HL-60 (cell line): ENCODE measurements at regions not wholly inside any gene's neighbourhood (a gene's known extent, or its start where the extent isn't known, plus 50 kb on each side); places are given as distances from the start of the nearest gene placed in this dataset.

Experiments
- DNase-seq, 2 experiments: peaks; one replicate each; pipeline ENCODE4 v3.0.0-alpha.2; 2010 to 2020; ENCODE audit warnings: low read depth in 1 of 2, low spot score in 1 of 2
- H3K27ac ChIP-seq: fragments of 250-450 bp; sonication (Bioruptor Pico); replicated peaks from 2 replicates; pipeline ENCODE4 v1.5.1; 2020; ENCODE audit warnings: mild to moderate bottlenecking, moderate library complexity
- H3K27me3 ChIP-seq: fragments of 250-450 bp; sonication (Bioruptor Pico); 2 replicates; pipeline ENCODE4 v1.5.1; 2021; ENCODE audit warnings: mild to moderate bottlenecking, moderate library complexity; ENCODE audit not compliant: insufficient read depth, poor library complexity, severe bottlenecking
- H3K4me3 ChIP-seq: replicated peaks from 2 replicates; pipeline ENCODE4 v1.5.1; 2011; ENCODE audit warnings: mild to moderate bottlenecking, control low read depth, low read length; ENCODE audit not compliant: insufficient read depth
- GABPA ChIP-seq: IDR thresholded peaks from 2 replicates; pipeline ENCODE4 v1.6.1; 2012; ENCODE audit warnings: low read depth
- POLR2AphosphoS5 ChIP-seq: IDR thresholded peaks from 2 replicates; pipeline ENCODE4 v1.6.1; 2012; ENCODE audit warnings: low read depth
- REST ChIP-seq: IDR thresholded peaks from 2 replicates; pipeline ENCODE4 v1.6.1; 2012; ENCODE audit warnings: low read depth; ENCODE audit not compliant: insufficient replicate concordance
- SPI1 ChIP-seq: IDR thresholded peaks from 2 replicates; pipeline ENCODE4 v1.6.1; 2012; ENCODE audit warnings: low read depth, mild to moderate bottlenecking, borderline replicate concordance
- TF ChIP-seq, protein P1 (sequence below): IDR thresholded peaks from one replicate; pipeline ENCODE4 v1.5.1; 2011; ENCODE audit warnings: low read length, control low read depth, inconsistent platforms; ENCODE audit not compliant: insufficient read depth

DNA sequence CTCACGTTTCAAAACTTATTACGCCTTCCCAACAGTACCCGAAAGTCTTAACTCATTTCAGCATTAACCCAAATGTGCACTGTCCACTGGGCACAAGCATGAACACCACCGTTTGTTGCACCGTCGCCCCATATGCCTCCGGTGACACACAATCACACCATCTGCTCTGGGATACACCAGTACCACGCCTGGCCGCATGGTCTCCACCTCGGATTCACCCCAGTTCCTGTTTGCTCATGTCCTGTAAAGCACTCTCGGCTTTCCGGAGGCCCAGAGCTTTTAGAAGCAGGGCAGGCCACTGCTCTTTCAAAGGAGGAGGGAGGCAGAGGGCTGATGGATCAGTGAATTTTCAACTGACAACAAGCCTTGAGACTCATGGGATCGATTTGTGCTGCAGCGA, 1570.0 kb upstream of the DEFB115 start:
- Histone ChIP-seq H3K27ac (no peak overlapping the region), H3K4me3 (no peak overlapping the region), H3K27me3 (no peaks in the 10 kb centered on the region)
- DNase-seq, result no peak
- TF ChIP-seq SPI1 (no peak), REST (no peak), POLR2AphosphoS5 (no peak), GABPA (no peak)
- TF ChIP-seq, protein P1, sequence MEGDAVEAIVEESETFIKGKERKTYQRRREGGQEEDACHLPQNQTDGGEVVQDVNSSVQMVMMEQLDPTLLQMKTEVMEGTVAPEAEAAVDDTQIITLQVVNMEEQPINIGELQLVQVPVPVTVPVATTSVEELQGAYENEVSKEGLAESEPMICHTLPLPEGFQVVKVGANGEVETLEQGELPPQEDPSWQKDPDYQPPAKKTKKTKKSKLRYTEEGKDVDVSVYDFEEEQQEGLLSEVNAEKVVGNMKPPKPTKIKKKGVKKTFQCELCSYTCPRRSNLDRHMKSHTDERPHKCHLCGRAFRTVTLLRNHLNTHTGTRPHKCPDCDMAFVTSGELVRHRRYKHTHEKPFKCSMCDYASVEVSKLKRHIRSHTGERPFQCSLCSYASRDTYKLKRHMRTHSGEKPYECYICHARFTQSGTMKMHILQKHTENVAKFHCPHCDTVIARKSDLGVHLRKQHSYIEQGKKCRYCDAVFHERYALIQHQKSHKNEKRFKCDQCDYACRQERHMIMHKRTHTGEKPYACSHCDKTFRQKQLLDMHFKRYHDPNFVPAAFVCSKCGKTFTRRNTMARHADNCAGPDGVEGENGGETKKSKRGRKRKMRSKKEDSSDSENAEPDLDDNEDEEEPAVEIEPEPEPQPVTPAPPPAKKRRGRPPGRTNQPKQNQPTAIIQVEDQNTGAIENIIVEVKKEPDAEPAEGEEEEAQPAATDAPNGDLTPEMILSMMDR, result no peak

GRCh38 chr20:29689411-29690225, 1567.8 kb upstream of the DEFB115 start:
- Histone ChIP-seq H3K4me3 (no peak overlapping the region), H3K27ac (no peak overlapping the region), H3K27me3 (no peaks in the 10 kb centered on the region)
- no peak for DNase-seq
- TF ChIP-seq, protein P1, result no peak
- TF ChIP-seq GABPA, result no peak
- no peak for TF ChIP-seq SPI1
- no peak for TF ChIP-seq POLR2AphosphoS5
- TF ChIP-seq REST, result no peak

DNA sequence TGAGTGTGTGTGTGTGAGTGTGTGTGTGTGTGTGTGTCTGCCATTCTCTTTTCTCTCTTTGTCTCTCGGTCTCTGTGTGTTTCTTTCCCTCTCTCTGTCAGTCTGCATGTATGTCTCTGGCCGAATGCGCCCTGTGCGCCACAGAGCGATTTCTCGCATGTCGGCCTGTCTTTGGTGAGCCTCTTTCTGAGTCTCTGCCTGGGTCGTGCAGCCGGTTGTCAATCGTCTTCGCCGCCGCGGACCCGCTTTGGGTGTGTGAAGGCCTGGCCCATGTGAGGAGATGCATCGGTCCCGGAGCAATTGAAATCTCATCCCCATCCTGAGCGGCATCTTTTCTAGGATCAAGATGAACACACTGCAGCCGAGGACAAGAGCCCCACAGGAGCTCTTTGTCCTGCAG, 1567.2 kb upstream of the DEFB115 start:
- no peaks in the 10 kb centered on the region for H3K27me3 ChIP-seq
- TF ChIP-seq REST (no peak), SPI1 (no peak), POLR2AphosphoS5 (no peak), GABPA (no peak)
- TF ChIP-seq, protein P1, result no peak
- H3K27ac ChIP-seq, result no peak overlapping the region
- no peak overlapping the region for H3K4me3 ChIP-seq
- no peak for DNase-seq
